DOHH2 (cell line): ENCODE measurements at regions not wholly inside any gene's neighbourhood (a gene's known extent, or its start where the extent isn't known, plus 50 kb on each side); places are given as distances from the start of the nearest gene placed in this dataset.

Experiments
- EZH2phosphoT487 ChIP-seq: fragments of 200-600 bp; sonication (generic); IDR thresholded peaks from 2 replicates; pipeline ENCODE4 v1.6.1; 2017; ENCODE audit warnings: borderline replicate concordance, mild to moderate bottlenecking, antibody characterized with exemption, low read length, moderate library complexity, mixed read lengths
- TF ChIP-seq, protein P1 (sequence below): fragments of 200-600 bp; sonication (generic); IDR thresholded peaks from one replicate; pipeline ENCODE4 v1.5.1; 2014; ENCODE audit warnings: antibody characterized with exemption, mild to moderate bottlenecking, low read depth, low read length; ENCODE audit not compliant: poor library complexity, severe bottlenecking

DNA sequence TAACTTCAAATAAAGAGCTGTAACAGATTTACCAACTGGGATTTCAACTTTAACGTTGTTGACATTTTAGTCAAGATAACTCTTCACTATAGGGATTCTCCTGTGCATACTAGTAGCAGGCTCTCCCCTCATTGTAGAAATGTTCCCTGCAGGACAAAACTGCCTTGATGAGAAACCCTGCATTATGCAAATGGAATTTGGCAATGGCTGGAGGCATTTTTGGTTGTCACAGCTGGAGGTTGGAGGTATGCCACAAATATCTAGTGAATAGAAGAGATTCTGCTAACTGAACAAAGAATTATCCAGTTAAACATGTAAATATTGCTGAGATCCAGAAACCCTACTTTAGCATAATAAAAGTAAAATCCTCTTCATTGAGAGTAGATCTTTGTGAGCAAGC lies 928.8 kb upstream of the ALCAM start:
- TF ChIP-seq, protein P1, sequence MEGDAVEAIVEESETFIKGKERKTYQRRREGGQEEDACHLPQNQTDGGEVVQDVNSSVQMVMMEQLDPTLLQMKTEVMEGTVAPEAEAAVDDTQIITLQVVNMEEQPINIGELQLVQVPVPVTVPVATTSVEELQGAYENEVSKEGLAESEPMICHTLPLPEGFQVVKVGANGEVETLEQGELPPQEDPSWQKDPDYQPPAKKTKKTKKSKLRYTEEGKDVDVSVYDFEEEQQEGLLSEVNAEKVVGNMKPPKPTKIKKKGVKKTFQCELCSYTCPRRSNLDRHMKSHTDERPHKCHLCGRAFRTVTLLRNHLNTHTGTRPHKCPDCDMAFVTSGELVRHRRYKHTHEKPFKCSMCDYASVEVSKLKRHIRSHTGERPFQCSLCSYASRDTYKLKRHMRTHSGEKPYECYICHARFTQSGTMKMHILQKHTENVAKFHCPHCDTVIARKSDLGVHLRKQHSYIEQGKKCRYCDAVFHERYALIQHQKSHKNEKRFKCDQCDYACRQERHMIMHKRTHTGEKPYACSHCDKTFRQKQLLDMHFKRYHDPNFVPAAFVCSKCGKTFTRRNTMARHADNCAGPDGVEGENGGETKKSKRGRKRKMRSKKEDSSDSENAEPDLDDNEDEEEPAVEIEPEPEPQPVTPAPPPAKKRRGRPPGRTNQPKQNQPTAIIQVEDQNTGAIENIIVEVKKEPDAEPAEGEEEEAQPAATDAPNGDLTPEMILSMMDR: no peak
- no peak for TF ChIP-seq EZH2phosphoT487
